NCI-H2196 (cell line): ENCODE measurements at regions not wholly inside any gene's neighbourhood (a gene's known extent, or its start where the extent isn't known, plus 50 kb on each side); places are given as distances from the start of the nearest gene placed in this dataset.
A peak's percentile ranks its signal among the peaks of the same experiment; 100 is the strongest.
"Not testable (repeated sequence)": the region's sequence is repeated elsewhere in the genome, so short reads cannot be mapped to it uniquely, and the experiment has no call there.

Source experiments
- DNase-seq: peaks from one replicate; lab custom pipeline; 2025; ENCODE audit not compliant: unreplicated experiment; lab: John Stamatoyannopoulos, UW

- no peak for DNase-seq
Observed at GRCh38 chr15:59791755-59792154, 102.6 kb upstream of the BNIP2 start.

- no peak for DNase-seq
Observed at GRCh38 chr15:59791079-59791478, 102.0 kb upstream of the BNIP2 start.

DNA sequence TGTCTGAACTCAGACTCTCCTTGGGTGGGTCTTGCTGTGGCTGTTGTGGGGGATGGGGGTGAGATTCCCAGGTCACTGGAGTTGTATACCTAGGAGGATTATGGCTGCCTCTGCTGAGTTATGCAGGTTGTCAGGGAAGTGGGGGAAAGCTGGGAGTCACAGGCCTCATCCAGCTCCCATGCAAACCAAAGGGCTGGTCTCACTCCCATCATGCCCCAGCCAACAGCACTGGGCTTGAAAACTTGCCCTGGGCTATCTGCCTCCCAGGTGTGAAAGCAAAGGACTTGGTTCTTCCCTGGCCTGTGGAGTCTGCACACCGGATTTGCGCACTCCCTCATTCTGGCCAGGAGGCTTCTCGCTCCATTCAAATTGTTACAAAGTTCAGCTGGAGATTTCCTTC lies 97.3 kb upstream of the BNIP2 start:
- not testable (repeated sequence) for DNase-seq

GRCh38 chr15:59785981-59786380 lies 96.9 kb upstream of the BNIP2 start:
- DNase-seq = not testable (repeated sequence)

- DNase-seq = not testable (repeated sequence)
Observed at GRCh38 chr15:59783774-59784520, 94.8 kb upstream of the BNIP2 start.

DNA sequence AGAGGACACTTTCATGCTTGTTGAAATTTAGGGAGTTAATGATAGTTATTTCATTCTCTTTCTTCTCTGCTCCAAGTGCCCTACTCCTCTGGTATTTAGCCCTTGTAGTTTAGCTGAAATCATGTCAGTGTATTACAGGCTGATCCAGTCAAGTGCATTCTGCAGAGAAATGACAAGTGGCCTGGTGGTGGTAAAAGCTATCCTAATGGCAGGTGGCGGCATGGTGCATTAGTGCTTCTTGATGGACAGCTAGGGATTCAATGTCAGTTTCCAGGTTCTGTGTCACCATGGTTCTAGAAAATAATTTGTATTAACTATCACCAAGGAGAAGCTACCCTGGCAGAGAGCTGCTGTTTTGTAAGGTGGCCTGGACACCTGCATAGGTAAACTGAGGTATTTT lies 90.0 kb upstream of the BNIP2 start:
- DNase-seq = no peak

DNA sequence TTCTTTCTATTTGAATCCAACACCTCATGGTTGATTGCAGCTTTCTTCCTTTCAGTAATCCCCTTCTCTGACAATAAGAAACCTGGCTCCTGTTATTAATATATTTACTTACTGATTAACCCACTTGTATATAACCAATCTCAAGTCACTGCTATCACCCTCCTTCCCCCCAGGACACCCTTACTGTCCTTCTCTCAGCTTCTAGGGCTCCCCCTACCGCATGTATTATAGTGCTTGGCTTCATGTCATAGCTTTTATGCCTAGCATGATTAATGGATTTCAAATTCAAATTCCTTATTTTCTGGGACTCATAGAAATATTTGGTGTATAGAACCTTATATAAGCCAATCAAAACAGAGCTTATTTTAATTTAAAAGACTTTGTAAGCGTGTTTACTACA lies 75.7 kb upstream of the BNIP2 start:
- DNase-seq = no peak

DNA sequence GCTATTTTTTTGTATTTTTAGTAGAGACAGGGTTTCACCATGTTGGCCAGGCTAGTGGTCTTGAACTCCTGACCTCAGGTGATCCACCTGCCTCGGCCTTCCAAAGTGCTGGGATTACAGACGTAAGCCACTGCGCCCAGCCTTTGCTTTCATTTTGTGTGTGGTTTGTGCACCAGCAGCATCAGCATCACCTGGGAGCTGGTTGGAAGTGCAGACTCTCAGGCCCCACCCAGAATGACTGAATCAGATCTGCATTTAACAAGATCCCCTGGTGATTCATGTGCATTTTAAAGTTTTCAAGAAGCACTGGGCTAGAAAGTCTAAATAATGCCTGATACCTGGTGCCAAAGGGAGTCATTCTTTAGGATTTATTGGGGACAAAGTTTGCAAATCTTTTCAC lies 73.4 kb upstream of the BNIP2 start:
- DNase-seq = no peak

DNA sequence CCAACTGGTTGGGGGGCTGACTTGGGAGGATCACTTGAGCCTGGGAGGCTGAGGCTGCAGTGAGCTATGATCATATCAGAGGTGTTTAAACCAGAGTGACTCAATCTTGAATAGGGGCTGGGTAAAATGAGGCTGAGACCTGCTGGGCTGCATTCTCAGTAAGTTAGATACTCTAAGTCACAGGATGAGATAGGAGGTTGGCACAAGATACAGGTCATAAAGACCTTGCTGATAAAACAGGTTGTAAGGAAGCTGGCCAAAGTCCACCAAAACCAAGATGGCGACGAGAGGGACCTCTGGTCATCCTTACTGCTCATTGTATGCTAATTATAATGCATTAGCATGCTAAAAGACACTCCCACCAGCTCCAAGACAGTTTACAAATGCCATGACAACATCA lies 71.1 kb upstream of the BNIP2 start:
- not testable (repeated sequence) for DNase-seq

GRCh38 chr15:59751552-59752413 lies 62.7 kb upstream of the BNIP2 start:
- DNase-seq = no peak

DNA sequence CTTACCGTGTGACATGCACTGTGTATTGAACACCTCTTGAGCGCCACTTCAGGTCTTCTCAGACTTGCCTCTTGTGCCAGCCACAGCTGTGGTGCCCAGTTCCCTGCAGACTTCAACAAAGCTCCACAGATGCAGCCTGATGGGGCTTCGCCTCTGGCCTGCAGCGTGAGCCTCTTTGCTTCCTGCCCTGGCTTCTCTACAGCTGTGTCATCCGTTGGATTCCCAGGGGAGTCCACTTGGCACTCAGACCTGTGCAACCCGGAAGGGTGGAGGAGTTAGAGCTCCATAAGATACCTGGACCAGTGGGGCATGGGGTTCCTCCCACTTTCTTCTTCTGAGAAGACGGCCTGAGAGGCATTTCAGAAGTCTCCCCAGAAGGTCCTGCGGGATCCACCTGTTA lies 57.7 kb upstream of the BNIP2 start:
- no peak for DNase-seq

DNA sequence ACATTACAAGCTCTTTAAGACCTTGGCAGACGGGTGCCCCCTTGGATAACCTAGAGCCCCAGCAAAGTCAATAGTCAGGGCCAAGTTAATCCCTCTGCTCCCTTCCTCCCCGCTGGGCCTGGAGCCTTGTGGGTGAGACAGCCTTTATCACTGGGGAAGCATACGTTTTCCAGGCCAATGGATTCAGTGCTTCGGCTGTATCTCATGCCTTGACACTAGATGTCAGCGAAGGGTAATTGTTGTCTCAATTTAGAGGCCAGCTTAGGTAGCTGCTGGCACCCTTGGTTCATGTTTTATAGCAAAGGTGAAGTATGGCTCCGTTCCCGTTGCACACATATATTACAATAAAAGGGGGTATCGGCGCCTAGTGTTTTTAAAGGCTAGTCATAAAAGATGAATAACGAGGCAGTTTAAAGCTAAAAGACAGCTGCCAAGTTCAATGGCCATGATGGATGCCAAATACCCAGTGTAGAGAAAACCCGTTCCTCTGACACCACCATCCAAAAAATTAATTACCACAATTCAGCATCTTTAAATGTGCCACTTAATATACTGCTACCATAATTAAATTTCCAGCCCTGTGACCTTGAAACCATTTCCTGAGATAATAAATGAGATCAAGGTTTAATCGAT lies 52.3 kb upstream of the BNIP2 start:
- peak; percentile 51 for DNase-seq

DNA sequence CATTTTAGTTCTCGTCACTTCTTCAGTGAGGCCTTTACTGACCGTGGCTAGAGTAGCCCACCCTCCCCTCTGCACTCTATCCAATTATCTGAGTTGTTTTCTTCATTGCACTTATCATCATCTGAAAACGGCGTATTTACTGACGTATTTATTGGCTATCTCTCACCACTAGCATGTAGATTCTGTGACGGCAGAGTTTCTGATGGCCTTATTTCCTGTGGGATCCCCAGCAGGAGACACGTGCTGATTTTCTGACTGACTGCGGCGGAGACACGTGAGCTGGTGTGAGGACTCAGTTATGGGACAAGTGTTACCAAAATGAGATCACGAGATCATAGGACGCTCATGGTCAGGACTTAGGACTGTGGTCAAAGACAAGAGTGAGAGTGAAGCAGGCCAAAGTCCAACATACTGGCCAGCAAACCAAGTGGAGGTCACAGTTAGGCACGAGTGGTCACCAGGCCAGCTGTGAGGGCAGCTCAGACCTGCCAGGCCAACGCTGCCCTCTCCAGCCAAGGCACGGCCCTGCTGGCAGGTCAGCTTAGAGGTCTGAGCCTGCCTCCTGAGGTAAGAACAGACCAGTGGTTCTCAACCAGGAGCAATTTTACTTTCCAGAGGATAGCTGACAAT lies 50.6 kb upstream of the BNIP2 start:
- no peak for DNase-seq
